Heart left ventricle (tissue), 16 donors: ENCODE measurements at regions not wholly inside any gene's neighbourhood (a gene's known extent, or its start where the extent isn't known, plus 50 kb on each side); places are given as distances from the start of the nearest gene placed in this dataset.
A peak's percentile ranks its signal among the peaks of the same experiment; 100 is the strongest.

Source experiments
- ATAC-seq, 4 donors: fragments of 200-7000 bp; cut with Tn5 transposase; one replicate each; pipeline ENCODE4 v1.9.1; 2020 to 2022; ENCODE audit warnings: moderate library complexity in 4 of 4, mild to moderate bottlenecking in 3 of 4, moderate number of reproducible peaks in 1 of 4
- DNase-seq, 5 donors: peaks; one replicate each; pipeline ENCODE4 v3.0.0-alpha.2; 2020
- H3K27ac ChIP-seq, 12 donors: fragments of 200-600 bp; sonication (generic) in 4 of 12; one replicate each; pipeline versions ENCODE4 v1.5.0 to v1.8.0; 2016 to 2022; ENCODE audit warnings: mild to moderate bottlenecking in 2 of 12
- H3K27me3 ChIP-seq, 9 donors: fragments of 200-600 bp; sonication (generic) in 2 of 9; one replicate each; pipeline versions ENCODE4 v1.5.1 to v1.8.0; 2016 to 2022; ENCODE audit warnings: mild to moderate bottlenecking in 3 of 9
- H3K36me3 ChIP-seq, 9 donors: fragments of 200-600 bp; sonication (generic) in 2 of 9; one replicate each; pipeline versions ENCODE4 v1.5.0 to v1.8.0; 2018 to 2022; ENCODE audit warnings: mild to moderate bottlenecking in 2 of 9
- H3K4me1 ChIP-seq, 12 donors: fragments of 200-600 bp; sonication (generic) in 4 of 12; one replicate each; pipeline versions ENCODE4 v1.5.0 to v1.8.0; 2016 to 2022; ENCODE audit warnings: mild to moderate bottlenecking in 3 of 12
- H3K4me3 ChIP-seq, 12 donors: fragments of 200-600 bp; sonication (generic) in 4 of 12; one replicate each; pipeline versions ENCODE4 v1.5.0 to v1.8.0; 2017 to 2022; ENCODE audit warnings: mild to moderate bottlenecking in 9 of 12, moderate library complexity in 4 of 12
- H3K9me3 ChIP-seq, 12 donors: fragments of 200-600 bp; sonication (generic) in 4 of 12; one replicate each; pipeline versions ENCODE4 v1.5.0 to v1.8.0; 2016 to 2022; ENCODE audit warnings: mild to moderate bottlenecking in 1 of 12
- CTCF ChIP-seq, 12 donors: fragments of 200-600 bp; sonication (generic) in 4 of 12; IDR thresholded peaks; one replicate each; pipeline versions ENCODE4 v1.5.0 to v1.8.0; 2018 to 2022; ENCODE audit warnings: antibody characterized with exemption in 12 of 12, mild to moderate bottlenecking in 5 of 12
- POLR2A ChIP-seq, 2 donors: fragments of 450-650 bp; IDR thresholded peaks; one replicate each; pipeline ENCODE4 v1.6.1; 2017; ENCODE audit warnings: antibody characterized with exemption in 2 of 2, mild to moderate bottlenecking in 2 of 2, moderate library complexity in 2 of 2
- WGBS, 4 donors: extraction: QIAGEN DNeasy Blood & Tissue Kit in 2 of 4; methylation state at CpG; one replicate each; pipeline versions ENCODE4 v1.1.5 to v1.1.7; 2013 to 2018; 5-methylcytosine and 5-hydroxymethylcytosine counted together
- intact Hi-C, 10 donors: fragments of 100-400 bp; cut with DNase I; formaldehyde crosslinking; loops; one replicate each; pipeline versions ENCODE4 v1.11.1 to v1.14.2; 2022
- donor health status: ischemic (EF 13 %, LVEDD 7.1; RV severe dilation, severe dysfunction).
- donor health status: healthy with polysubstance abuse.
- donor health status: DM: no; HTN: yes; CAD: no.
- donor health status: DM: no; HTN: no; CAD: no.
- donor health status: ischemic (EF 25% LVEDD 6.9; RV normal size, moderate dysfunction).
- donor health status: ischemic (EF 25% LVEDD 5.7; RV mildly dilated, moderate dysfunction).
- donor health status: healthy.
- donor health status: DM: yes; HTN: yes; CAD: no.
- donor health status: ischemic (EF 35%, LVEDD 5.7; RV mildly dilated, moderate dysfunction).
- donor health status: nonischemic (EF 11% LVEDD 7.7; RV severe dilation, severe dysfunction).
- donor health status: DM: yes; HTN: yes; CAD: no.
- donor health status: PGD.
- donor health status: ischemic (EF 29% LVEDD 5.4; RV normal size, mild dysfunction).
- donor health status: nonischemic (EF 23%, LVEDD 6.1; RV moderate dilation, normal function).

- Histone ChIP-seq H3K4me3 (no peak overlapping the region), H3K36me3 (no peaks in the 10 kb centered on the region), H3K9me3 (no peaks in the 10 kb centered on the region), H3K4me1 (no peaks in the 10 kb centered on the region), H3K27ac (no peak overlapping the region), H3K27me3 (peaks cover 0 to 3% (median 0%) of the 10 kb centered on the region in 9 donors)
- TF ChIP-seq CTCF (IDR thresholded peaks at IDR 0.05) (no peak), POLR2A (IDR thresholded peaks at IDR 0.05) (no peak)
- intact Hi-C loops: no loop called here
- DNase-seq: no peak
- no peak for ATAC-seq
These were observed 230.1 kb upstream of the PRICKLE2 start for GRCh38 chr3:64455351-64455750.

- DNase-seq: no peak
- no peak overlapping the region for H3K4me3 ChIP-seq
- intact Hi-C loops: no loop called here
These were observed 229.5 kb upstream of the PRICKLE2 start for GRCh38 chr3:64454768-64455167.

GRCh38 chr3:64454179-64454578, 228.9 kb upstream of the PRICKLE2 start:
- no peaks in the 10 kb centered on the region for H3K36me3 ChIP-seq
- intact Hi-C loops: no loop called here
- ATAC-seq (no peak), DNase-seq (no peak)
- WGBS, 4 donors: 54 to 78% (median 74%) methylated on average over 3 of the region's 3 CpGs
- H3K4me3 ChIP-seq: no peak overlapping the region
- no peaks in the 10 kb centered on the region for H3K4me1 ChIP-seq
- no peak for TF ChIP-seq POLR2A (IDR thresholded peaks at IDR 0.05)
- TF ChIP-seq CTCF (IDR thresholded peaks at IDR 0.05): no peak
- no peaks in the 10 kb centered on the region for H3K9me3 ChIP-seq
- H3K27ac ChIP-seq: no peak overlapping the region
- peaks cover 0 to under 1% (median 0%) of the 10 kb centered on the region in 9 donors for H3K27me3 ChIP-seq

More at GRCh38 chr3:64454768-64455167, 229.5 kb upstream of the PRICKLE2 start:
- peaks cover 0 to 3% (median 0%) of the 10 kb centered on the region in 9 donors for H3K27me3 ChIP-seq
- TF ChIP-seq CTCF (IDR thresholded peaks at IDR 0.05) (no peak), POLR2A (IDR thresholded peaks at IDR 0.05) (no peak)
- no peaks in the 10 kb centered on the region for H3K9me3 ChIP-seq
- H3K36me3 ChIP-seq: no peaks in the 10 kb centered on the region
- no peak overlapping the region for H3K27ac ChIP-seq
- H3K4me1 ChIP-seq: no peaks in the 10 kb centered on the region
- 77 to 84% (median 80%) methylated on average over 5 of the region's 5 CpGs for WGBS, 4 donors
- ATAC-seq: no peak

GRCh38 chr3:64451283-64452012, 226.2 kb upstream of the PRICKLE2 start:
- no peaks in the 10 kb centered on the region for H3K36me3 ChIP-seq
- H3K27me3 ChIP-seq: peaks cover 0 to 4% (median 0%) of the 10 kb centered on the region in 9 donors
- WGBS, 4 donors: 63 to 90% (median 84%) methylated on average over 6 of the region's 6 CpGs
- H3K4me3 ChIP-seq: no peak overlapping the region
- TF ChIP-seq POLR2A (IDR thresholded peaks at IDR 0.05) (no peak), CTCF (IDR thresholded peaks at IDR 0.05) (no peak)
- intact Hi-C loops: no loop called here
- peak in 3 of 4 donors; percentile 48 to 69 (median 69) for ATAC-seq
- no peaks in the 10 kb centered on the region for H3K9me3 ChIP-seq
- H3K27ac ChIP-seq: no peak overlapping the region
- no peaks in the 10 kb centered on the region for H3K4me1 ChIP-seq
- no peak for DNase-seq
